Stomach (tissue), 8 donors: ENCODE measurements at regions not wholly inside any gene's neighbourhood (a gene's known extent, or its start where the extent isn't known, plus 50 kb on each side); places are given as distances from the start of the nearest gene placed in this dataset.

Source experiments
- DNase-seq, 2 donors: peaks; one replicate each; pipeline versions ENCODE4 v3.0.0 to v3.0.0-alpha.2; 2013 to 2019
- H3K27ac ChIP-seq, 5 donors: fragments of 200-600 bp in 4 of 5; sonication (generic) in 4 of 5; one replicate each; pipeline ENCODE4 v1.5.1; 2013 to 2019; ENCODE audit warnings: mild to moderate bottlenecking in 1 of 5, moderate library complexity in 1 of 5
- H3K27me3 ChIP-seq, 3 donors: fragments of 200-600 bp; sonication (generic); one replicate each; pipeline ENCODE4 v1.5.1; 2017 to 2019; ENCODE audit warnings: mixed run types in 1 of 3
- H3K36me3 ChIP-seq, 4 donors: fragments of 200-600 bp; sonication (generic); 1 replicate in 3 of 4; 2 replicates in 1 of 4; pipeline ENCODE4 v1.5.1; 2016 to 2019
- H3K4me1 ChIP-seq, 4 donors: fragments of 200-600 bp; sonication (generic); one replicate each; pipeline ENCODE4 v1.5.1; 2016 to 2019
- H3K4me3 ChIP-seq, 4 donors: fragments of 200-600 bp; sonication (generic) in 3 of 4; one replicate each; pipeline ENCODE4 v1.5.1; 2016 to 2019; ENCODE audit warnings: mild to moderate bottlenecking in 1 of 4
- H3K9me3 ChIP-seq, 4 donors: fragments of 200-600 bp; sonication (generic); one replicate each; pipeline ENCODE4 v1.5.1; 2016 to 2019
- EP300 ChIP-seq: sonication (generic); formaldehyde crosslinking; IDR thresholded peaks from one replicate; pipeline ENCODE4 v1.6.1; 2017; ENCODE audit warnings: antibody characterized with exemption
- POLR2A ChIP-seq, 4 donors: fragments of 450-650 bp; IDR thresholded peaks; one replicate each; pipeline ENCODE4 v1.6.1; 2016; ENCODE audit warnings: antibody characterized with exemption in 4 of 4, control low read depth in 2 of 4, mild to moderate bottlenecking in 1 of 4, moderate library complexity in 1 of 4
- POLR2AphosphoS5 ChIP-seq, 3 donors: sonication (generic); formaldehyde crosslinking; IDR thresholded peaks; one replicate each; pipeline ENCODE4 v1.6.1; 2016; ENCODE audit warnings: antibody characterized with exemption in 3 of 3
- WGBS, 5 donors: extraction: QIAGEN DNeasy Blood & Tissue Kit in 3 of 5; methylation state at CpG; one replicate each; pipeline versions ENCODE4 v1.1.5 to v1.1.7; 2013 to 2018; 5-methylcytosine and 5-hydroxymethylcytosine counted together
- intact Hi-C: fragments of 100-400 bp; cut with DNase I; formaldehyde crosslinking; loops from one replicate; pipeline ENCODE4 v1.15.1; 2023; ENCODE audit warnings: low total_unique reads
- TF ChIP-seq, protein P1 (sequence below), 7 experiments: fragments of 450-650 bp in 4 of 7; fragments of 200-600 bp in 3 of 7; sonication (generic) in 3 of 7; IDR thresholded peaks; one replicate each; pipeline ENCODE4 v1.5.1; 2016 to 2019; ENCODE audit warnings: antibody characterized with exemption in 7 of 7, control low read depth in 2 of 7, mild to moderate bottlenecking in 1 of 7
- donor health status: healthy with polysubstance abuse.
- donor health status: Bipolar disorder and iron deficiency.
- donor health status: healthy.

DNA sequence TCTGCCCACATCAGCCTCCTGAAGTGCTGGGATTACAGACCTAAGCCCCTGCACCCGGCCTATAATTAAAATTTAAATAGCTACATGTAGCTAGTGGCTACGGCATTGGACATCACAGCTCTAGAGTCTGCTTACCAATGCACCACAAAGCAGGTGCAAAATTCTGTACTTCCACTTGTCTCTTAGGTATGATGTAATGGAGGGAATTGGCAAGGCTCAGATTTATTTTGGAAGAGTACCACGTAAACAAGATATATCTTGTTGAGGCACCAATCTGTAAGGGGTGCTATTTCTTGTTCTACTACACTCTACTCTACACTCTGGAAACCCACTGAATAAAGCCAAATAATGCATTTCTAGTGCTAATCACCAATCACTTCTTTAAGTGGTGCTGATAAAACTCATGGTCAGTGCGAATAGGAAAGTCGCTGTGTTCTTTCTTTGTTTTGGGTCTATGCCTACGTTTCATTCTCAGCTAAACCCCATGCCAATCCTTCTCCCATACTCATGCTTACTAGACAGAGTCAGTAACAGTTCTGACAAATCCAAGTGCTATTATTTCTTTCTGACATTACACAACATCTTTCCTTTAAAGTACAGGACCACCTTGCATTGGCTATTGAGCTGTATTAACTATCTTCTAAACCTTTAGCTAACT lies 92.3 kb downstream of the GC start:
- 29 to 65% (median 58%) methylated on average over 6 of the region's 6 CpGs for WGBS, 5 donors
- Histone ChIP-seq H3K9me3 (no peaks in the 10 kb centered on the region), H3K27ac (peak overlapping the region in 3 of 5 donors; percentile 4 to 38 (median 32)), H3K27me3 (no peaks in the 10 kb centered on the region), H3K36me3 (no peaks in the 10 kb centered on the region), H3K4me1 (peaks cover 0 to 19% (median 3%) of the 10 kb centered on the region in 4 donors), H3K4me3 (no peak overlapping the region)
- no peak for TF ChIP-seq POLR2A (IDR thresholded peaks at IDR 0.05)
- TF ChIP-seq POLR2AphosphoS5 (IDR thresholded peaks at IDR 0.05) = no peak
- TF ChIP-seq, protein P1, sequence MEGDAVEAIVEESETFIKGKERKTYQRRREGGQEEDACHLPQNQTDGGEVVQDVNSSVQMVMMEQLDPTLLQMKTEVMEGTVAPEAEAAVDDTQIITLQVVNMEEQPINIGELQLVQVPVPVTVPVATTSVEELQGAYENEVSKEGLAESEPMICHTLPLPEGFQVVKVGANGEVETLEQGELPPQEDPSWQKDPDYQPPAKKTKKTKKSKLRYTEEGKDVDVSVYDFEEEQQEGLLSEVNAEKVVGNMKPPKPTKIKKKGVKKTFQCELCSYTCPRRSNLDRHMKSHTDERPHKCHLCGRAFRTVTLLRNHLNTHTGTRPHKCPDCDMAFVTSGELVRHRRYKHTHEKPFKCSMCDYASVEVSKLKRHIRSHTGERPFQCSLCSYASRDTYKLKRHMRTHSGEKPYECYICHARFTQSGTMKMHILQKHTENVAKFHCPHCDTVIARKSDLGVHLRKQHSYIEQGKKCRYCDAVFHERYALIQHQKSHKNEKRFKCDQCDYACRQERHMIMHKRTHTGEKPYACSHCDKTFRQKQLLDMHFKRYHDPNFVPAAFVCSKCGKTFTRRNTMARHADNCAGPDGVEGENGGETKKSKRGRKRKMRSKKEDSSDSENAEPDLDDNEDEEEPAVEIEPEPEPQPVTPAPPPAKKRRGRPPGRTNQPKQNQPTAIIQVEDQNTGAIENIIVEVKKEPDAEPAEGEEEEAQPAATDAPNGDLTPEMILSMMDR (IDR thresholded peaks at IDR 0.05) = no peak
- TF ChIP-seq EP300 = no peak
- no peak for DNase-seq
- intact Hi-C loops = no loop called here

DNA sequence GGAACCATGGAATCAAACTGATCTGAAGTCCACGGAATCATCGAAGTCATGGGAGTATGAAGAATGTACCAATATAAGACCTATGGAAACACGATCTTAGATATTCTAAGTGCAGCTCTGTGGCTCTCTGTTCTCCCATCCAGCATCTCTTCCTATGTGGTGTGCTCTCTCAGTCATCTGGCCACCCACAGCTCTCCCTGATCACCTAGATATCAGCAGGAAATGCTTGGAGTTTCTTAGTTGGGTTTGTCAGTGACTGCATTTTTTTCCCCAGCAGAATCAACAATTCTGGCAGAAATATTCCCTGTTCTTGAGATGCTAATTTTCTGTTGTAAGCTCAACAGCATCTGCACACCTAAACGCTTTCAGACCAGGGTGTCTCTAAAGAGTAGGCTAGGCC lies 94.1 kb downstream of the GC start:
- DNase-seq = no peak
- H3K4me3 ChIP-seq = no peak overlapping the region
- H3K4me1 ChIP-seq = peaks cover 0 to 19% (median 8%) of the 10 kb centered on the region in 4 donors
- intact Hi-C loops = no loop called here
- TF ChIP-seq, protein P1 (IDR thresholded peaks at IDR 0.05) = no peak
- TF ChIP-seq POLR2A (IDR thresholded peaks at IDR 0.05) = no peak
- no peak for TF ChIP-seq POLR2AphosphoS5 (IDR thresholded peaks at IDR 0.05)
- TF ChIP-seq EP300 = no peak
- H3K36me3 ChIP-seq = no peaks in the 10 kb centered on the region
- WGBS, 5 donors = 93 to 95% (median 95%) methylated on average over 4 of the region's 4 CpGs
- no peaks in the 10 kb centered on the region for H3K9me3 ChIP-seq
- no peaks in the 10 kb centered on the region for H3K27me3 ChIP-seq
- H3K27ac ChIP-seq = no peak overlapping the region

DNA sequence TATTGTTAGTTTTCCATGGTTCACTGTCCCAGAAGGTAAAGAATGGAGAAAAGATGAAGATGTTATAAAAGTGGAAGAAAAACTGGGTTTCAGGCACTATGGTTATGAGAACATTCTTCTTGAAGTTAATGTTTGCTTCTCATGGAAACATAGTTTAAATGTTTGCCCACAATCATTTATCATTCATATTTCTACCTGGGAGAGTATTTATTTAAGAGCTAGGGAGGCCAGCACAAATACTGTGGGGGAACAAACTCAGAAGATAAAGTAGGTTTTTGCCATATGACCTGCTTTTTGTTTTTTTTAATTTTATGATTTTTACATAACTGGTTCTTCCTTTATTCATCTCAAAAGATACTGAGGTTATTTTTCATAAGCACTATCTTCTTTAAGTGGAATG lies 96.8 kb downstream of the GC start:
- Histone ChIP-seq H3K36me3 (no peaks in the 10 kb centered on the region), H3K27me3 (no peaks in the 10 kb centered on the region), H3K4me1 (peaks cover 0 to 17% (median 8%) of the 10 kb centered on the region in 4 donors), H3K4me3 (no peak overlapping the region), H3K9me3 (no peaks in the 10 kb centered on the region), H3K27ac (no peak overlapping the region)
- peak in 1 of 2 donors; percentile 53 for DNase-seq
- intact Hi-C loops = no loop called here
- no peak for TF ChIP-seq POLR2A (IDR thresholded peaks at IDR 0.05)
- no peak for TF ChIP-seq EP300
- TF ChIP-seq, protein P1 (IDR thresholded peaks at IDR 0.05) = no peak
- TF ChIP-seq POLR2AphosphoS5 (IDR thresholded peaks at IDR 0.05) = no peak

DNA sequence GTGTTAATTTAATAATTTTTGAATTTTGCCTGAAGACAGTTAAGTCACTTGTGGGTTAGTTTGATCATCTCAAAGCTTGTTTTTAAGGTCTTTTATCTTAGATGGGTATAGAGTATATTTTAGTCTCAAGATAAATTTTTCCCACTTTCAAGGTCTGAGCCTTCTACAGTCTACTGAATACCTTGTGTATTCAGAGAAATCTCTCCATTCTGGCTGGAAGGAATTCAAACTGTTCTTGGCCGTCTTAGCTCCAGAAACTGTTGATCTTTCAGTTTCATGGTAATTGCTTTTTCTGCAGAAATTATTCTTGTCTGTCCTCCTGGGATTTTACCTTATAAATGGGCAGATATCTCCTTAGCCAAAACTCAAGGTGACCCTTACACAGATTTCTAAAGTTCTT lies 97.9 kb downstream of the GC start:
- H3K27me3 ChIP-seq = no peaks in the 10 kb centered on the region
- intact Hi-C loops = no loop called here

More for the DNA sequence above, 97.9 kb downstream of the GC start:
- H3K9me3 ChIP-seq = no peaks in the 10 kb centered on the region
- peaks cover 0 to 10% (median 8%) of the 10 kb centered on the region in 4 donors for H3K4me1 ChIP-seq
- DNase-seq = no peak
- no peak overlapping the region for H3K4me3 ChIP-seq
- 13 to 71% (median 24%) methylated on average over 1 of the region's 1 CpG for WGBS, 5 donors
- TF ChIP-seq, protein P1 (IDR thresholded peaks at IDR 0.05) = no peak
- TF ChIP-seq EP300 (no peak), POLR2A (IDR thresholded peaks at IDR 0.05) (no peak), POLR2AphosphoS5 (IDR thresholded peaks at IDR 0.05) (no peak)
- H3K27ac ChIP-seq = no peak overlapping the region
- no peaks in the 10 kb centered on the region for H3K36me3 ChIP-seq
